Stimulated activated CD4-positive, alpha-beta T cell treated with anti-CD3 and anti-CD28 coated beads, Interleukin-4, amount 100 ng/mL, for 24 hours (primary cell): ENCODE measurements at regions not wholly inside any gene's neighbourhood (a gene's known extent, or its start where the extent isn't known, plus 50 kb on each side); places are given as distances from the start of the nearest gene placed in this dataset.

Source experiments
- DNase-seq: peaks from one replicate; pipeline ENCODE4 v3.0.0-alpha.2; 2020

GRCh38 chr7:441684-442421 lies 77.8 kb downstream of the PDGFA start:
- no peak for DNase-seq

- DNase-seq = no peak
Measured at GRCh38 chr7:442457-442856, 77.2 kb downstream of the PDGFA start.

GRCh38 chr7:443279-443833 lies 76.3 kb downstream of the PDGFA start:
- DNase-seq = no peak

GRCh38 chr7:444606-445005 lies 75.0 kb downstream of the PDGFA start:
- no peak for DNase-seq

- no peak for DNase-seq
Measured at GRCh38 chr7:445020-445419, 74.6 kb downstream of the PDGFA start.

GRCh38 chr7:445563-446288 lies 73.9 kb downstream of the PDGFA start:
- DNase-seq = no peak

- DNase-seq = no peak
Measured at GRCh38 chr7:446289-446935, 73.2 kb downstream of the PDGFA start.
